ENCODE measurements at regions not wholly inside any gene's neighbourhood (a gene's known extent, or its start where the extent isn't known, plus 50 kb on each side); places are given as distances from the start of the nearest gene placed in this dataset.
"Not testable (repeated sequence)": the region's sequence is repeated elsewhere in the genome, so short reads cannot be mapped to it uniquely, and the experiment has no call there.

DNA sequence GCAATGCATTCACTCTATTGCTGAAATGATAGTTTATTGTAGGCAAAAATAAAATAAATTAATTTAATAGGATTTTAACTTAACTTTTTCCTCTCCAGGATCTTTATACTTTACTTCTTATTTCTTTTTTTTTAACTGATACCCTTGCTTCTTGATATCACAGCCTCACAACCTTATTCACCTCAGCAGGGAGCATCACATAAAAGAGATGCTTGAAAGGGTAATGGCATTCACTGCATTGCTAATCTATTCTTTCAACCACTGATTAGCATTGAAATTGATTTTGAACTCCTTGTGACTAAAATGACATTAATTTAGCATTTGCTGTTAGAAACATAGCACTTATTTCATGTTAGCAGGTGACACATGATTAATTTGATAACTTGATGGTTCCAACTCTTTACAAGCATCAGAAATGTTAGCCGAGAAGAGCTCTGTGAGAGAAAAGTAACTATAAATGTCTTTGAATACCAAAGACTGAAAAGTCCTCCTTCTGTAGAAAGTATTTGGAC is 689.5 kb upstream of the MGAT4C start:
- DNase-seq (ENCODE audit: low spot score) = no peak

DNA sequence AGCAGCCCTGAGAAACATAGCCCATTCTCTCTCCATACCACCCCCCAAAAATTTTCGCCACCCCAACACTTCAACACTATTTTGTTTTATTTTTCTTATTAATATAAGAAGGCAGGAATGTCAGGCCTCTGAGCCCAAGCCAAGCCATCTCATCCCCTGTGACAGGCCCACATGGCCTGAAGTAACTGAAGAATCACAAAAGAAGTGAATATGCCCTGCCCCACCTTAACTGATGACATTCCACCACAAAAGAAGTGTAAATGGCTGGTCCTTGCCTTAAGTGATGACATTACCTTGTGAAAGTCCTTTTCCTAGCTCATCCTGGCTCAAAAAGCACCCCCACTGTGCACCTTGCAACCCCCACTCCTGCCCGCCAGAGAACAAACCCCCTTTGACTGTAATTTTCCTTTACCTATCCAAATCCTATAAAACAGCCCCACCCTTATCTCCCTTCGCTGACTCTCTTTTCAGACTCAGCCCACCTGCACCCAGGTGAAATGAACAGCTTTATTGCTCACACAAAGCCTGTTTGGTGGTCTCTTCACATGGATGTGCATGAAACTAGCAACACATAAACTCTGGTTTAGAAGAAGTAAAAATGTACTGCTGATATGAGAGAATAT is 688.1 kb upstream of the MGAT4C start:
- DNase-seq (ENCODE audit: low spot score) = not testable (repeated sequence)

DNA sequence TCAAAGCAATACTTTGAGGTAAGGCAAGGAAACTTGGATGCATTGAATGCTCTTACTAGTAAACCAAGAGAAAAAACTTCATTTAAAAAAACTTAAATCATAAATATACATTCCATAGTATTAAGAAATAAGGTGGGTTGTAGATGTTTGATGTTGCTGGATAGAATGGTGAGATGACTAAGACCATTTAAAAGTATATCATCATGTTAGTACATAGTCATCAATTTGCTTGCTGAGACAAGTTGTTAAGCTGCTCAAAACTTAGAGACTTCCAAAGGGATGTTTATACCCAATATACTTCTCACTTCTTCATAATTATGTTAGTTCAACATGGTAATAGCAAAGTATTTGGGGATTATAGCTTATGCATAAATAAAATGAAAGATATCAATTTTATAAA is 675.5 kb upstream of the MGAT4C start:
- no peak for DNase-seq (ENCODE audit: low spot score)

DNA sequence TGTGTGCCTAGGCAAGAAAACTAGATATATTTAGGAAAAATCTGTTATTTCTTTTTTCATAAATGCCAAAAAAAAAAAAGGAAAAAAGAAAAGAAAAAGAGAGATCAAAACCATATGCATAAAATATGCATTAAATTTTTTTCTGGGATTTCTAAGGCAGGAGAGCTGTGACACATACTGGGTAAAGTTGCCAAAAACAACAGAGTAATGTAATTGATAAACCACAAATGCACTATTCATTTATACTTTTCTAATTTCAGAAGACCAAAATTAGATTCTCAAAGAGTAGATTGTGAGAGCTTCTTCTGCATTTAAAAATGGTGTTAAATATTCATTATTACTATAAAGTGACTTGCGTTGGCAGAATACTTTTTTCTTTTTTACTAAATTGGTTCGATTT is 673.8 kb upstream of the MGAT4C start:
- no peak for DNase-seq (ENCODE audit: low spot score)

DNA sequence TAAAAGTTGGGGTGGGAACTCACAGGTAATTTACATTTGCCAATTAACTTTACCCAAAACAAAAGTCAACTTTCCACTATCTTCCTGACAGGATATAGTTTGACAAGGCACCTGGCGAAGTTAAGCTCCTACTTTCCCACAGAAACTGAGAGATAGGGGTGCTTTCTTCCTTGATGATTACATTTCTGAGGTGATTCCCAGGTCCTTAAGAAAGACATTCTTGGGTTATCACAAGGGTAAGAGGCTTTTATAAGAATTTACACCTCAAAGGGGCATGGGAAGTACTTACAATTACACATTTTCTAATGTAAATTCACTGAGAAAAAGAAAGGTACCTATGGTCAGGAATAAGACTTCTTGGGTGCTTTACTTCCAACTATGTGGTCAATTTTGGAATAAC is 660.9 kb upstream of the MGAT4C start:
- no peak for DNase-seq (ENCODE audit: low spot score)

DNA sequence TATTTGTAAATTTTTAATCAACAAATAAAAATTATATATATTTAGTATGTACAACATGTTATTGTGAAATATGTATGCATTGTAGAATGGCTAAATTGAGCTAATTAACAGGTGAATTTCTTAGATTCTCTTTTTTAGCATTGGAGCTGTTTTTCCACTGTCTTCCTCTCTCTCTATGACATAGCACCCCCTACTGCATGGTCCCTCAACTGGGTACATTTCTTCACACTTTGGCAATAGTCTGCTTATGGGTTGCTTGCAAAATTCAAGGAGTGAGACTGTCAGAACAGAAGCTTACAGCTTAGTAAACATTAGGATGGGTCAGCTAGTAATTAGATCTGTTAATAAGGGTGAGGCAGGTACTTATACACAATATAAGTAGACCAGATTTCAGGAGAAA is 658.5 kb upstream of the MGAT4C start:
- peak; percentile 38 for DNase-seq (ENCODE audit: low spot score)

DNA sequence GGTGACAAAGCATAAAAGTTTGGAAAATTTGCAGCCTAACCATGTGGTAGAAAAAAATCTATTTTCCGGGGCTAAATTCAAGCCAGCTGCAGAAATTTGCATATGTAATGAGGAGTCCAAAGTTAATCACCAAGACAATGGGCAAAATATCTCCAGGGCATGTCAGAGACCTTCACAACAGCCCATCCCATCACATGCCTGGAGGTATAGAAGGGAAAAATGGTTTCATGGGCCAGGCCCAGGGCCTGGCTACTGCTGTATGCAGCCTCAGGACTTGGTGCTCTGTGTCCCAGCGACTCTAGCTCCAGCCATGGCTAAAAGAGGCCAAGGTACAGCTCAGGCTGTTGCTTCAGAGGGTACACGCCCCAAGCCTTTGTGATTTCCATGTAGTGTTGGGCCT is 655.8 kb upstream of the MGAT4C start:
- DNase-seq (ENCODE audit: low spot score) = no peak

DNA sequence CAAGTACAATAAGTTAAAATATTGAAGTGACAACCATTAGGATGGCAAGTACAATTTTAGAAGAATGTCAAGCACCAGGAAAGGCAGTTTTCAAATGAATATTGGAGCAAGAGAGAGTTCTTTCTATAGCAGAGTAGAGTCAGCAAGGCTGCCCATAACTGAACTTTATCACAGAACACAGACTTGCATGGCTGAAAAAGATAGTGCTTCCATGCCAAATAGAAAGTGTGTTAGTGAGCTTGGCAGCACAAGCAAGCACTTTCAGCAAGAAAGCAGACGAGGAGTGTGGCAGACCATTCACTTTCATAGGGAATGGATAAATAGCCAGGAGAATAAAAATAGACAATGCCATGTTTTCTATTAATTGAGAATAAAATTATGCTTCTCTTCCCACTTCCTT is 647.0 kb upstream of the MGAT4C start:
- DNase-seq (ENCODE audit: low spot score) = no peak

DNA sequence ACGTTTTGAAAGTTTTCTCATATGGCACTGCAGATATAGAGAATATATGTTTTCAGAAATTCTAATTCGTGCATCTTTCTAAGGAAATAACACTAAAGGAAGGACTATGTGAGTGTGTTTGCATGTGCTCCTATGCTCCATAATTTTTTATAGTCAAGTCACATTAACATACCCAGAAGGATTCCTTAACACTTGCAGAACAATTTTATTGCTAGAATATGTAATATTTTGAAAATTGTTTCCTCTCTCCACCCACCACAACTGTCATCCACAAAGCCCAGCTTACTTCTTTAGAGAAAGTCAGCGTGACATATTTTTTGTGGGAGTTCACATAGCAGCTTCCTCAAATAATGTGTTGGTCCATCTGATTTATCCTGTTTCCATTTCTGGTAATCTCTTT is 604.6 kb upstream of the MGAT4C start:
- DNase-seq (ENCODE audit: low spot score) = no peak

DNA sequence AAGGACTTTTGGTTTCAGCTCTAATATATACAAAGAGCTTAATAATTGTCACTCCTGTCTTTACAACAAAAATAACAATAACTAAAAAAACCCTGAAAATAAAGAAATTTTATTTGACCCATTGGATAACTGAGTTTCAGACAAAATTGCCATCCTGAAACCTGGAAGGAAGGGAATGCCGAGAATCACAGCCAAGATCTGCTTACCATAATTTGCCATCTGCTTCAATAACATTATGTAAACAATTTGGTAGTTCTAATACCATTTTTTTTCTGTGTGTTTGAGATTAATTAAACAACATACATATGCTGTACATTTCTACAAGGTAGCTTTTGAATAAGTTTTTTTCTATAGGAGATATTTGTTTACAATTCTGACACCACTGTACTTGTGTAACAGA is 596.3 kb upstream of the MGAT4C start:
- no peak for DNase-seq (ENCODE audit: low spot score)

DNA sequence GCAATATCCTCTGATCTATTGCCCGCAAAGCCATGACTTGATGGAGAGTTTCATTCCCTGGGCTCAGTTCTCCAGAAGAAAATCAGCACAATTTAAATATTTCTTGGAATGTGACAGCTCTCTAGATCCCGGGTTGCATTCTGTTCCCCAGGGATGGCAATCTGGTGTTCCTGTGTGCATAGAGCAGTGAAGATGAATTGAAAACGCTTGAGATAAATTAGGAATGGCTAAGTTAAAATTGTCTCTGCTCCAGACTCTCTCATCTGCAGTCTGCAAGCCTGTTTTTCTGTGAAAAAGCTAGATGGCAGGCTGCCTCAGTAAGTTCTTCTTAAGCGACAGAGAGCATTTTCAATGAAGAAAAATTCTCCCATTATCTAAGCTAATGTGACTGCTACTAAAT is 582.5 kb upstream of the MGAT4C start:
- no peak for DNase-seq (ENCODE audit: low spot score)

DNA sequence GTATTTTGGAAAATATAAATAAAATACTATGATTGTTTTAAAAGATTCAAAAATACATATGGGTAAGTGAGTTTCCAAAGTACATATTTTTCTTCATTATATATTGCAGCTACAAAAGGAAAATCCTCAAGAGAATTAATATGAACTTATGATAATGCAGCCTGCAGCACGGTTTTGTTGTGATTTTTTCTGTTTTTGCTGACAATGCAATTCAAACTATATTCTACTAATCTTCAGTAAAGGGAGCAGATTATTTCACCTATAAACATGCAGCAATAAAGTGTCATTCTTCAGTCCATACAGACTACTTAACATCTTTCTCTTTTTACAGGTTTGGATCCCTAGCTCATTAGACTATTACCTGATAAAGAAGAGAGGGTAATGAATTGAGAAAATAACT is 582.1 kb upstream of the MGAT4C start:
- DNase-seq (ENCODE audit: low spot score) = no peak

DNA sequence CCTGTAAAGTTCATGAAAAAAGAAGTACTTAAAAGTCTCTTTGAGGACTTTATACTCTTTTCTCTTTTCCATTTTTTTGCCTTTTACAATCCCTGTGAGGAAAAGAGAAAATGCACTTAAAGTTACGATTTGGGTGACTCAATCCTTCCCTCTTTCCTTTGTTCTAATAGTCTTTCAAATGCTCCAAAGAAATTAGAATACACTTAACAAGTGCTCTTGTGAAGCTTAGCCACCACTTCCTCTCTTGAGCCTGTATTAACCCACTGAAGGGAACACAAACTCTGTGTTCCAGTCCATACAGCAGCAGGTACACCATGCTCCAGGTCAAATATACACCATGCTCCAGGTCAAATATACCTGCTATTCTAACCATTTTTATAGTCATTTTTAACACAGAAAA is 581.1 kb upstream of the MGAT4C start:
- no peak for DNase-seq (ENCODE audit: low spot score)

DNA sequence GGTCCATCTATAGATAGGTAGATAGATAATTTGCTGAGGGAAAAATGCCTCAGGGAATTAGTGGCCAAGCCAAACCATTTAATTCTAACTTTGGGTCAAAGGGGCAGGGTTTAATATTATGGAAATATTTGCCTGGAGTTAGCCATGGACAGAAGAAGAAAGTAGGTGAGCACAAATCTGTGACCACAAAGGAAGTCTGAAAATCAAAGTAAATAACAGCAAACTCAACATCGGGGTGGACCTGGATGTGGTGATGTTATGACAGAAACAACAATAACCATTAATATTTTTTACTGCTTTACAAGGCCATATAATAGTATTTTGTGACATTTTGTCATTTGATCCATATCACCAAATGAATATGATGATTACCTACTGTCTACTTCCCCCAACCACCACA is 578.0 kb upstream of the MGAT4C start:
- DNase-seq (ENCODE audit: low spot score) = no peak

DNA sequence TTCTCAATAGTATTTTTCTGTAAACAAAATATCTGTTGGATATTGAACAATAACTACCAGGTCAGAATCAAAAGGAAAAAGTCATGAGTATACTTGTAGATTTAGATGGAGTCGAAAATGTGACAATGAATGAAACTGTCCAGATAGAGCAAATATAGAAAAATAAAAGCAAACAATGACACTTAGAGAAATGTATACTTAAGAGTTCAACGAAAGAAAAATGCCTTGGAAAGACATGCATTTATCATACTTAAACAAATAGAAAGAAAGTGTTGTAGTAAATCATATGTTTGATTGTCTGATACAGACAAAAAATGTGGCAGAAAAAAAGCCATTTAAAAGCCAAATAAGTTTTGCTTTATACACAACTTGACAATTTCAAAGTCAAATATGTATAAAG is 571.2 kb upstream of the MGAT4C start:
- DNase-seq (ENCODE audit: low spot score) = no peak

DNA sequence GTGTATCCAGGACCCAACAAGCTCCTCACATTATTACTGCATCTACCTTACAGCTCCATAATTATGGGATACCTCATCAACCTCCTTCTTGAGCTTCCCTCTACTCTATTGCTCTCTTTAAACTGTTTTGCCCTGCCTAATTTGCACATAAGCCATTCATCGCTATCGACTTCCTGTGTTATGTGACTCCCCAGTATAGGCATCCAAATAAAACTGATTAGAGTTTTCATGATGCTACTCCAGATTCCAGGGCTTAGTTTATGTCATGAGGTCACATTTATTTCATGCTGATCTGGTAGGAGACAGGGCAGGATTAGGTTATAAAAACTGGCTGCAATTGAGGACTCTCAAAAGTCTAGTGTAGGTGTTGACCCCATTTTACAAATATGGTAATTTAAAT is 569.9 kb upstream of the MGAT4C start:
- DNase-seq (ENCODE audit: low spot score) = no peak

DNA sequence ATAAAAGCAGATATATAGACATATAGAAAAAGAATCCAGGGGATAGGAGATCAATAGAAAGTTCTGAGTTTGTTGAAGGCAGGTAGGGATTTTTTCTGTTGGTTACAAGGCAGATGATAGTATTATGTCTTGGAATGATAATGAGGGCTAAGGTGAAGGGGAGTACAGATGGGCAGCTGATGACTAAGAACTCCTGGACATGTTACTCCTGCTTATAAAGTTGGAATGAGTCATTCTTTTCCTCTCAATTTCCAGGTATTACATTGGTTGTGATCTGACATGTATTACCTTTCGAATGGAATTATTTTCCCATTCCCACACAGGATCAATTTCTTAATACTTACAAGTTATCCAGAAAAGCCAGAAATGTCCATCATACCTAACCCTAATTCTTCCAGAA is 545.2 kb upstream of the MGAT4C start:
- DNase-seq (ENCODE audit: low spot score) = no peak

DNA sequence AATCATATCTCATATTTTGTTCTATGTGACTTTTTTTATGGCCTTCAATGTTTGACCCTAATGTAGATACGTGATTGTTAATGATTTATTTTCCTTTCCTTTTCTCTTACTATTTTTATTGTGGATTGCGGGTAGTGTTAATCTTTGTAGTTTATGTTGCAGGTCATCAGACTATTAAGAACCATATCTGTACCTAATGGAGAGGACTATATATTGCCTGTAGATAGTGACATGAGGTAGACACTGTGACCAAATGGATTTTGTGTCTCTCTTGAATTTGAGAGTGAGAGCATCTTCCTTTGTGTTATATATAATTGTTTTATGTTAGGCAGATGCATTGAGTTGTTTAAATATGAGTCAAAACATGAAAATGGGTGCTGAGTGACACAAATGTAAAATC is 543.4 kb upstream of the MGAT4C start:
- no peak for DNase-seq (ENCODE audit: low spot score)

DNA sequence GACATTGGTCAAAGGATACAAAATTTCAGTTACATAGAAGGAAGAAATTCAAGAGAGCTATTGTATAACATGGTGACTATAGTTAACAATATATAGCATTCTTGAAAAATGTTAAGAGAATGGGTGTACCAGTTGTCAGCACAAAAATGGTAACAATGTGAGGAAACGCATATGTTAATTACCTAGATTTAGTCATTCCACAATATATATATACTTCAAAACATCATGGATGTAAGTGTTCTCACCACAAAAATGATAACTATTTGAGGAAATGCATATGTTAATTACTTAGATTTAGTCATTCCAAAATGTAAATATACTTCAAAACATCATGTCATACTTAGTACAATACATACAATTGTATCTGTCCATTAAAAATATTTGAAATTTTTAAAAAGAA is 540.4 kb upstream of the MGAT4C start:
- no peak for DNase-seq (ENCODE audit: low spot score)

DNA sequence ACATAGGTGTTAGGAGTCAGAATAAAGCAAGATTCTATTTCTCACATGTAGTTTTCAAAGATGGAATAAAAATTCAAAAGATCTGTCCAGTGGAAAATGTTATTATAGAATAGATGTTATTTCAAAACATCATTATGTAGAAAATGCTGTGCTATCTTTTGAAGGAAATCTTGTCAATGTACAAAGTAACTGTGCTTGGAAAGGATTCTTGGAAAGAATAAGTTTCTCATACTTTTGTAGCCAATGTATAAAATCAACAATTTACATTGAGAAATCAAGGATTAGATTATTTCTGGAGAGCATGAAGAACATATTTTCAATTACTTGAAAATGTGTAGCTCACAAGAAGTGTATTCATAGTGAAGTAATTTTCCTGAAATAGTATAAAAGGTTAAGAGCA is 532.5 kb upstream of the MGAT4C start:
- no peak for DNase-seq (ENCODE audit: low spot score)

DNA sequence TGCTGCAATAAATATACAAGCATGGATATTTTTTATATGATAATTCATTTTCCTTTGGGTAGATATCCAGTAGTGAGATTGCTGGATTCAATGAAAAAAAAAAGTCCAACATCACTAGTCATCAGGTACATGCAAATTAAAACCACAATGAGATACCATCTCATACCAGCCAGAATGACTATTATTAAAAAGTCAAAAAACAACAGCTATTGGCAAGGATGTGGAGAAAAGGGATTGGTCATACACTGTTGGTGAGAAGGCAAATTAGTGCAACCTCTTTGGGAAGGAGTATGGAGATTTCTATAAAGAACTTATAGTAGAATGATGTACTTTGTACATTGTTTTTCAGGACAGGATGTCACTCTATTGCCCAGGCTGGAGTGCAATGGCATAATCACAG is 531.2 kb upstream of the MGAT4C start:
- DNase-seq (ENCODE audit: low spot score) = no peak

DNA sequence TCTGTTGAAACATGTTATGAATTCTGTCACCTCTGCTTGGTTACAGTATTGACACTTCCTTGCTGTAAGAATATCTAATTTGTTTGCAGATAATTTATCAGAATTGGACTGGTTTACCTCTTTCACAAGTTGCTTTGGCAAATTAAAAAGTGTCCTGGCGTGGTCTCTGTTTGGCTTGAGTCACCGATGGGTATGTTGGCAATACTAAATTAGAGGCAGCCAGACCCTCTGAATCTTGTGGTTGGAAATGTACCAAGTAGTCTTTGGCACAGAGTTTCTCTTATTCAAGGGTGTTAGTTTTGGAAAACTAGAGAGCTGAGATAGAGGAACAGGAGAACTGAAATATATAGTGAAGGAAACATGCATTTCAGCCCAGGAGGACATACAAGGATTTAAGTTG is 521.1 kb upstream of the MGAT4C start:
- no peak for DNase-seq (ENCODE audit: low spot score)

DNA sequence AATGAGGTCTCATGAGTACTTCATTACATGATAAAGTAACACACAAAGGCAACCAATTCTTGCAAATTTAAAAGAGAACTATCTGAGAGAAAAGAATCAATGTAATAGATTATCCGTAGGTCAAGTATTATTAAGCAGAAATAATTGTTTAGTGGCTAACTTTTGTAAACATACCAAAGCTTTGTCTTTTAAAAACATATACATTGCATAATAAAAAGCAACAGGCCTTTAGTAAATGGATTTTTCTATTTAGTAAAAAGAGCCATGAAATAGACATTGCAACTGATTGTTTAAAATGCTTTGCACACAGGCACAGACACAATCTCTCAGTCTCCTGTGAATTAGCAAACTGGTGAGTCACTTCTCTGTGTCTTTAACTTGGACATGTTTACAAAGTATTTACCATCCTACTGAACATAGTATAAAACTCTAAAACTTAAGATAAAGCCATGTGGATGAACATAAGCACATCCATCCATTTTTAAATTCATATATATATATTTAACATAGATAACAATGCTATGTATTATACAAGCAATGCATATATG is 518.7 kb upstream of the MGAT4C start:
- DNase-seq (ENCODE audit: low spot score) = no peak

DNA sequence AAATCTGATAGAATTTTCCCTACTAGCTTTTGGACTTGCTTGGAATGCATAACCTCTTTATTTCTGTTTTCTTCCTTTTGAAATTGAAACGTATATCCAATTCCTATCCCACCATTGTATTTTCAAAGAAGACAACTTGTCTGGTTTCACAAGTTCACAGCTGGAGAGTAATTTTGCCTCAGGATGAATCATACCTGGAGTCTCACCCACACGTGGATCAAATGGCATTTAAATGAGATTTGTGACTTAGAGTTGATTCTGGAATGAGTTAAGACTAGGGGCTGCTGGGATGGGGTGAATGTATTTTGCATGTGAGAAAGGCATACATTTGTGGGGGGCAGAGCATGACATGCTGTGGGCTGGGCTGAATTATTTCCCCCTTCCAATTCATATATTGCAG is 516.5 kb upstream of the MGAT4C start:
- DNase-seq (ENCODE audit: low spot score) = no peak

DNA sequence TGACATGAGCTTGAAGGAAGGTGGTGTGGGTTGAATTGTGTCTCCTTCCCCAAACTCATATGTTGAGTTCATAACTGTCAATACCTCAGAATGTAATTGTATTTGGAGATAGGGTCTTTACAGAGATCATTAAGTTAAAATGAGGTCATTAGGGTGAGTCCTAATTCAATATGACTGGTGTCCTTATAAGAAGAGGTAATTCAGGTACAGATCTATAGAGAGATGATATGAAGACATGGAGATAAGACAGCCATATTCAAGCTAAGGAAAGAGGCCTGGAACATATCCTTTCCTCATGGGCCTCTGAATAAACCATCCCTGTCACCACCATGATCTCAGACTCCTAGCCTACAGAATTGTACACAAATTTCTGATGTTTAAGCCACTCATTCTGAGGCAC is 514.7 kb upstream of the MGAT4C start:
- DNase-seq (ENCODE audit: low spot score) = no peak

Measured in NAMALWA (cell line).